Vagina (tissue), 2 donors: ENCODE measurements at regions not wholly inside any gene's neighbourhood (a gene's known extent, or its start where the extent isn't known, plus 50 kb on each side); places are given as distances from the start of the nearest gene placed in this dataset.

Source experiments
- DNase-seq, 2 donors: peaks; one replicate each; pipeline ENCODE4 v3.0.0-alpha.2; 2017; ENCODE audit errors: extremely low spot score in 2 of 2
- H3K27ac ChIP-seq: fragments of 200-600 bp; sonication (generic); one replicate; pipeline ENCODE4 v1.5.1; 2019
- H3K27me3 ChIP-seq: fragments of 200-600 bp; sonication (generic); one replicate; pipeline ENCODE4 v1.5.1; 2019
- H3K36me3 ChIP-seq, 2 donors: fragments of 200-600 bp; sonication (generic); one replicate each; pipeline ENCODE4 v1.5.1; 2017 to 2019
- H3K4me1 ChIP-seq: fragments of 200-600 bp; sonication (generic); one replicate; pipeline ENCODE4 v1.5.1; 2019
- H3K4me3 ChIP-seq, 2 donors: fragments of 200-600 bp; sonication (generic); 1 replicate in 1 of 2; 2 replicates in 1 of 2; pipeline ENCODE4 v1.5.1; 2016 to 2019
- H3K9me3 ChIP-seq: fragments of 200-600 bp; sonication (generic); one replicate; pipeline ENCODE4 v1.5.1; 2019
- POLR2A ChIP-seq, 2 donors: fragments of 450-650 bp; IDR thresholded peaks; one replicate each; pipeline ENCODE4 v1.6.1; 2017; ENCODE audit warnings: antibody characterized with exemption in 2 of 2, mild to moderate bottlenecking in 2 of 2, moderate library complexity in 2 of 2
- POLR2AphosphoS5 ChIP-seq, 2 donors: sonication (generic); formaldehyde crosslinking; IDR thresholded peaks; one replicate each; pipeline ENCODE4 v1.9.0; 2017; ENCODE audit warnings: antibody characterized with exemption in 2 of 2, mild to moderate bottlenecking in 2 of 2, low read depth in 1 of 2; ENCODE audit not compliant: insufficient read depth in 1 of 2
- intact Hi-C: fragments of 100-400 bp; cut with DNase I; formaldehyde crosslinking; loops from one replicate; pipeline ENCODE4 v1.15.1; 2023
- TF ChIP-seq, protein P1 (sequence below), 3 experiments: fragments of 450-650 bp in 2 of 3; fragments of 200-600 bp in 1 of 3; sonication (generic) in 1 of 3; IDR thresholded peaks; one replicate each; pipeline ENCODE4 v1.5.1; 2017 to 2019; ENCODE audit warnings: antibody characterized with exemption in 3 of 3, mild to moderate bottlenecking in 2 of 3, moderate library complexity in 2 of 3

DNA sequence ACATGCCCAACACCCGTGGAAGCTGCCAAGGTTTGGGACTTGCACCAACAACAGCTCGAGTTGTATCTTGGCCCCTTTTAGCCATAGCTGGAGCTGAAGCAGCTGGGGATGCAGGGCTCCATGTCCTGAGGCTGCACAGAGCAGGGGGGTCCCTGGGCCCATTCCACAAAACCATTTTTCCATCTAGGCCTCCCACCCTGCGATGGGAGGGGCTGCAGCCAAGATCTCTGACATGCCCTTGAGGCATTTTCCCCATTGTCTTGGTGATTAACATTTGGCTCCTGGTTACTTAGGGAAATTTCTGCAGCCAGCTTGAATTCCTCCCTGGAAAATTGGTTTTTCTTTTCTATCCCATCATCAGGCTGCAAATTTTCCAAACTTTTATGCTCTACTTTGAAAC lies 637.8 kb upstream of the VSTM2A start:
- TF ChIP-seq POLR2AphosphoS5 (IDR thresholded peaks at IDR 0.05; ENCODE audit: insufficient read depth in 1 of 2, low read depth in 1 of 2) (no peak), POLR2A (IDR thresholded peaks at IDR 0.05) (no peak)
- TF ChIP-seq, protein P1, sequence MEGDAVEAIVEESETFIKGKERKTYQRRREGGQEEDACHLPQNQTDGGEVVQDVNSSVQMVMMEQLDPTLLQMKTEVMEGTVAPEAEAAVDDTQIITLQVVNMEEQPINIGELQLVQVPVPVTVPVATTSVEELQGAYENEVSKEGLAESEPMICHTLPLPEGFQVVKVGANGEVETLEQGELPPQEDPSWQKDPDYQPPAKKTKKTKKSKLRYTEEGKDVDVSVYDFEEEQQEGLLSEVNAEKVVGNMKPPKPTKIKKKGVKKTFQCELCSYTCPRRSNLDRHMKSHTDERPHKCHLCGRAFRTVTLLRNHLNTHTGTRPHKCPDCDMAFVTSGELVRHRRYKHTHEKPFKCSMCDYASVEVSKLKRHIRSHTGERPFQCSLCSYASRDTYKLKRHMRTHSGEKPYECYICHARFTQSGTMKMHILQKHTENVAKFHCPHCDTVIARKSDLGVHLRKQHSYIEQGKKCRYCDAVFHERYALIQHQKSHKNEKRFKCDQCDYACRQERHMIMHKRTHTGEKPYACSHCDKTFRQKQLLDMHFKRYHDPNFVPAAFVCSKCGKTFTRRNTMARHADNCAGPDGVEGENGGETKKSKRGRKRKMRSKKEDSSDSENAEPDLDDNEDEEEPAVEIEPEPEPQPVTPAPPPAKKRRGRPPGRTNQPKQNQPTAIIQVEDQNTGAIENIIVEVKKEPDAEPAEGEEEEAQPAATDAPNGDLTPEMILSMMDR (IDR thresholded peaks at IDR 0.05), result no peak

DNA sequence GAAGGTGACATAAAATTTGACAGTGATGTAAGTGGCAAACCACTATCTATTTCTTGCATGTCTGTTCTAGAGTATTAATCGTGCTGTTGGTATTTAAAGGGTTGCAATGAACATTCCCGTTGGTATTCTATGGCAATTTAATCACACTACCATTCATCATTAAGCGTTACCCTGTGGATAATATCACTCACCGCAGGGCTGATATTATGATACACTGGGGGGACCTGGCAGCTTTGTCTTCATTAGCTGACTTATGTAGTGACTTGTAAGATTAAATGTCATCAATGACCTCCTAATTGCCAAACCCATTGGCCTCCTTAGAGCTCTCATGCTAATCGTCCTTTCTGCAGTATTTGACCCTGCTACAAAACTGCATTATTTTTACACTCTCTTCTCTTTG lies 624.5 kb upstream of the VSTM2A start:
- TF ChIP-seq POLR2A (IDR thresholded peaks at IDR 0.05), result no peak
- TF ChIP-seq, protein P1 (IDR thresholded peaks at IDR 0.05), result no peak
- TF ChIP-seq POLR2AphosphoS5 (IDR thresholded peaks at IDR 0.05; ENCODE audit: insufficient read depth in 1 of 2, low read depth in 1 of 2), result no peak
- no peaks in the 10 kb centered on the region for H3K27me3 ChIP-seq
- H3K4me3 ChIP-seq, result no peak overlapping the region
- DNase-seq, result no peak
- no peaks in the 10 kb centered on the region for H3K9me3 ChIP-seq
- intact Hi-C loops, result no loop called here
- no peaks in the 10 kb centered on the region for H3K36me3 ChIP-seq
- H3K27ac ChIP-seq, result no peak overlapping the region
- H3K4me1 ChIP-seq, result no peaks in the 10 kb centered on the region

More for the DNA sequence above, 637.8 kb upstream of the VSTM2A start:
- Histone ChIP-seq H3K4me3 (no peak overlapping the region), H3K27ac (no peak overlapping the region), H3K4me1 (no peaks in the 10 kb centered on the region), H3K36me3 (no peaks in the 10 kb centered on the region), H3K27me3 (no peaks in the 10 kb centered on the region), H3K9me3 (no peaks in the 10 kb centered on the region)
- intact Hi-C loops, result no loop called here
- no peak for DNase-seq

GRCh38 chr7:53920011-53920410 lies 622.2 kb upstream of the VSTM2A start:
- H3K4me3 ChIP-seq, result no peak overlapping the region
- no peaks in the 10 kb centered on the region for H3K4me1 ChIP-seq
- H3K9me3 ChIP-seq, result no peaks in the 10 kb centered on the region
- TF ChIP-seq POLR2AphosphoS5 (IDR thresholded peaks at IDR 0.05; ENCODE audit: insufficient read depth in 1 of 2, low read depth in 1 of 2) (no peak), POLR2A (IDR thresholded peaks at IDR 0.05) (no peak)
- TF ChIP-seq, protein P1 (IDR thresholded peaks at IDR 0.05), result no peak
- H3K27ac ChIP-seq, result no peak overlapping the region
- intact Hi-C loops, result no loop called here
- DNase-seq, result no peak
- no peaks in the 10 kb centered on the region for H3K27me3 ChIP-seq
- H3K36me3 ChIP-seq, result no peaks in the 10 kb centered on the region

- TF ChIP-seq POLR2A (IDR thresholded peaks at IDR 0.05), result no peak
- TF ChIP-seq POLR2AphosphoS5 (IDR thresholded peaks at IDR 0.05; ENCODE audit: insufficient read depth in 1 of 2, low read depth in 1 of 2), result no peak
- TF ChIP-seq, protein P1 (IDR thresholded peaks at IDR 0.05), result no peak
- no peak overlapping the region for H3K4me3 ChIP-seq
- H3K4me1 ChIP-seq, result no peaks in the 10 kb centered on the region
- no peak for DNase-seq
- H3K27ac ChIP-seq, result no peak overlapping the region
- H3K9me3 ChIP-seq, result no peaks in the 10 kb centered on the region
- intact Hi-C loops, result no loop called here
- no peaks in the 10 kb centered on the region for H3K36me3 ChIP-seq
- no peaks in the 10 kb centered on the region for H3K27me3 ChIP-seq
Measured at GRCh38 chr7:53940483-53940882, 601.7 kb upstream of the VSTM2A start.

- no peaks in the 10 kb centered on the region for H3K9me3 ChIP-seq
- no peaks in the 10 kb centered on the region for H3K4me1 ChIP-seq
- H3K27me3 ChIP-seq, result no peaks in the 10 kb centered on the region
- intact Hi-C loops, result no loop called here
- H3K27ac ChIP-seq, result no peak overlapping the region
- H3K36me3 ChIP-seq, result no peaks in the 10 kb centered on the region
- no peak for DNase-seq
- H3K4me3 ChIP-seq, result no peak overlapping the region
- TF ChIP-seq, protein P1 (IDR thresholded peaks at IDR 0.05), result no peak
Measured at GRCh38 chr7:53947732-53948131, 594.4 kb upstream of the VSTM2A start.
